Tongue (tissue), 1 donor: ENCODE measurements at regions not wholly inside any gene's neighbourhood (a gene's known extent, or its start where the extent isn't known, plus 50 kb on each side); places are given as distances from the start of the nearest gene placed in this dataset.
A peak's percentile ranks its signal among the peaks of the same experiment; 100 is the strongest.
"Not testable (repeated sequence)": the region's sequence is repeated elsewhere in the genome, so short reads cannot be mapped to it uniquely, and the experiment has no call there.

Experiments
- DNase-seq: peaks from one replicate; pipeline ENCODE4 v3.0.0-alpha.2; 2015

- no peak for DNase-seq
These were observed 166.0 kb downstream of the RFPL4B start for GRCh38 chr6:112513175-112513574.

- no peak for DNase-seq
These were observed 175.5 kb downstream of the RFPL4B start for GRCh38 chr6:112522587-112522986.

GRCh38 chr6:112524071-112524470, 176.9 kb downstream of the RFPL4B start:
- no peak for DNase-seq

GRCh38 chr6:112525749-112526148, 178.6 kb downstream of the RFPL4B start:
- no peak for DNase-seq

- no peak for DNase-seq
These were observed 179.5 kb downstream of the RFPL4B start for GRCh38 chr6:112526594-112526993.

GRCh38 chr6:112528306-112528705, 181.2 kb downstream of the RFPL4B start:
- DNase-seq = not testable (repeated sequence)

- DNase-seq = no peak
These were observed 188.7 kb downstream of the RFPL4B start for GRCh38 chr6:112535816-112536215.

- no peak for DNase-seq
These were observed 192.2 kb downstream of the RFPL4B start for GRCh38 chr6:112539355-112539754.

GRCh38 chr6:112541847-112542246, 194.7 kb downstream of the RFPL4B start:
- DNase-seq = not testable (repeated sequence)

GRCh38 chr6:112547321-112548085, 200.4 kb downstream of the RFPL4B start:
- not testable (repeated sequence) for DNase-seq

GRCh38 chr6:112549749-112550148, 202.6 kb downstream of the RFPL4B start:
- DNase-seq = no peak

GRCh38 chr6:112557435-112557834, 210.3 kb downstream of the RFPL4B start:
- DNase-seq = no peak

- DNase-seq = no peak
These were observed 210.8 kb downstream of the RFPL4B start for GRCh38 chr6:112557961-112558360.

- DNase-seq = no peak
These were observed 213.5 kb downstream of the RFPL4B start for GRCh38 chr6:112560651-112561050.

- DNase-seq = peak; percentile 89
These were observed 215.4 kb downstream of the RFPL4B start for GRCh38 chr6:112562301-112563231.

GRCh38 chr6:112563368-112563767, 216.2 kb downstream of the RFPL4B start:
- DNase-seq = peak; percentile 49

- DNase-seq = no peak
These were observed 220.9 kb downstream of the RFPL4B start for GRCh38 chr6:112568066-112568465.

- peak; percentile 44 for DNase-seq
These were observed 224.5 kb downstream of the RFPL4B start for GRCh38 chr6:112571488-112572270.

- DNase-seq = no peak
These were observed 227.1 kb downstream of the RFPL4B start for GRCh38 chr6:112574190-112574589.

- no peak for DNase-seq
These were observed 228.2 kb downstream of the RFPL4B start for GRCh38 chr6:112575309-112575834.

GRCh38 chr6:112576423-112576822, 229.3 kb downstream of the RFPL4B start:
- DNase-seq = no peak

GRCh38 chr6:112579601-112580000, 232.5 kb downstream of the RFPL4B start:
- no peak for DNase-seq
